ENCODE measurements at regions not wholly inside any gene's neighbourhood (a gene's known extent, or its start where the extent isn't known, plus 50 kb on each side); places are given as distances from the start of the nearest gene placed in this dataset.

DNA sequence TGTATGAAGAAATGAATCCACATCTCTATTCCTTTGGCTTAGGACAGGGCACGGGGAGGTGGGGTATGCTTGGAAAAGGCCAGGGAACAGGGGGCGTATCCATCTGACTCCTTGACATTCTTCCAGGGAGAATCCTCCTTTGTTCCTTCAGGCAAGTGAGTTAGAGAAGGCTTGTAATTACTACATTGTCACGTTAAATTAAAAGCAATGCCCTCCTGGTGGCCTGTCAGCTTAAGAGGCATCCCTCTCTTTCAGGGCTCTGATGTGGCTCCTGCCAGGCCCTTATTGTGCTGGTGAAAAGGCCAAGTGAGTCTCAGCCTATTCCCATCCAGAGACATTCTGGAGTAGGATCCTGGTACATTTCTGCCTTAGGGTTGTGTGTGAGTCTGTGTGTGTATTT, 128.3 kb downstream of the FOXA2 start:
- TF ChIP-seq CTCF (optimal IDR thresholded peaks at IDR 0.05 in 1 of 3, IDR thresholded peaks at IDR 0.05 in 1 of 3, conservative IDR thresholded peaks at IDR 0.05 in 1 of 3; ENCODE audit: extremely low read depth in 1 of 3, insufficient read depth in 2 of 3, low read length in 3 of 3) (no peak), EZH2 (IDR thresholded peaks at IDR 0.05; ENCODE audit: low read length) (no peak)
